ENCODE measurements at regions not wholly inside any gene's neighbourhood (a gene's known extent, or its start where the extent isn't known, plus 50 kb on each side); places are given as distances from the start of the nearest gene placed in this dataset.

GRCh38 chr4:120977435-120977997, 55.0 kb upstream of the PRDM5 start:
- peak; percentile 18 to 59 (median 30) for DNase-seq
- intact Hi-C loops (cut with DNase I) = no loop called here
- Histone ChIP-seq H3K36me3 (replicated peaks in 1 of 2; ENCODE audit: insufficient read depth in 1 of 2, low read depth in 2 of 2) (no peaks in the 10 kb centered on the region), H3K4me1 (no peaks in the 10 kb centered on the region), H3K9me3 (no peaks in the 10 kb centered on the region), H3K4me3 (no peak overlapping the region), H3K27ac (no peak overlapping the region), H3K27me3 (no peaks in the 10 kb centered on the region)
- TF ChIP-seq CTCF (IDR thresholded peaks at IDR 0.05) = peak in 6 of 7 experiments; percentile 26 to 70 (median 54)
- no peak for TF ChIP-seq POLR2A (IDR thresholded peaks at IDR 0.05)
- WGBS, 2 donors = 56 to 65% methylated on average over 2 of the region's 2 CpGs
- ATAC-seq = peak; percentile 77

- Histone ChIP-seq H3K36me3 (replicated peaks in 1 of 2; ENCODE audit: insufficient read depth in 1 of 2, low read depth in 2 of 2) (no peaks in the 10 kb centered on the region), H3K4me3 (no peak overlapping the region), H3K4me1 (no peaks in the 10 kb centered on the region), H3K27ac (no peak overlapping the region), H3K27me3 (no peaks in the 10 kb centered on the region), H3K9me3 (no peaks in the 10 kb centered on the region)
- ATAC-seq (no peak), DNase-seq (no peak)
- 71 to 83% methylated on average over 1 of the region's 1 CpG for WGBS, 2 donors
- intact Hi-C loops (cut with DNase I) = no loop called here
- TF ChIP-seq POLR2A (IDR thresholded peaks at IDR 0.05) (no peak), CTCF (IDR thresholded peaks at IDR 0.05) (no peak)
Measured at GRCh38 chr4:120973207-120973606, 50.7 kb upstream of the PRDM5 start.

Measured in body of pancreas (tissue), 4 donors.